ENCODE measurements at regions not wholly inside any gene's neighbourhood (a gene's known extent, or its start where the extent isn't known, plus 50 kb on each side); places are given as distances from the start of the nearest gene placed in this dataset.

DNA sequence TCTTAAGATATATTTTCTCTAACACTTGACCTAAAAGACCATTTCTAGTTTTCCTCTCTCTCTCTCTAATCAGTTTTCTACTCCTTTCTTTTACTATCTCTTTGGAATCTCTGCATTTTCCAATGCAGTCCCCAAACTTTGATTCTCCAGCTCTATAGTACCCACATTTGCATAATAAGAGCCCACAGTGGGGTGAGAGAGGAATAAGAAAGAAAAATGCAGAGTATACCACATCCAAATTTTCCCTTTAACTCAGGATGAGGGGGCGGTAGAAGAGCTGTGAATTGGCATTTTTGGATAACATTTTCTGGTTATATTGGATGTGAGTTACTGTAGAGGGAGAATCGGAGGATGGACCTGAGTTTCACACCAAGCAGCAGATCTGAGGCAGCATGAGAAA lies 74.4 kb upstream of the SOD3 start:
- no CpG with 5 or more reads among the region's 2 CpGs for WGBS (ENCODE audit: extremely low coverage, insufficient read length, low lambda C conversion rate)
- no peaks in the 10 kb centered on the region; the same call in 1 of the 2 replicates for H3K27me3 Mint-ChIP-seq (ENCODE audit: low read depth)
- H3K14ac ChIP-seq (ENCODE audit: insufficient read depth, low read length), result no peak overlapping the region

More for the DNA sequence above, 74.4 kb upstream of the SOD3 start:
- H3K4me1 ChIP-seq (ENCODE audit: insufficient read depth, low read length), result peaks cover 3% of the 10 kb centered on the region
- DNase-seq, result no peak
- H4K8ac ChIP-seq (replicated peaks; ENCODE audit: insufficient read length, low read depth, low read length), result no peak overlapping the region
- Mint-ChIP-seq H3K4me1 (peaks cover 29 to 31% of the 10 kb centered on the region in 2 experiments), H3K4me3 (peak overlapping the region in 1 of 2 experiments; percentile 10; a peak in 1 of 5 replicates), H3K36me3 (ENCODE audit: insufficient read depth in 1 of 3, low read depth in 3 of 3) (peaks cover 6 to 8% (median 6%) of the 10 kb centered on the region in 3 experiments; a peak in 6 of 7 replicates), H3K27ac (peak overlapping the region; percentile 16 to 86 (median 76); a peak in 6 of 7 replicates), H3K9me3 (peaks cover 5 to 10% of the 10 kb centered on the region in 2 experiments)
- no peak overlapping the region for H3K4ac ChIP-seq (ENCODE audit: low read depth, low read length)
- no peak overlapping the region for H3K27ac ChIP-seq (ENCODE audit: insufficient read length, low read depth, low read length)
- no peak overlapping the region for H2BK15ac ChIP-seq (ENCODE audit: low read depth, low read length)
- no peaks in the 10 kb centered on the region for H4K20me1 ChIP-seq (ENCODE audit: control insufficient read depth, insufficient read depth, insufficient read length)
- peak overlapping the region; percentile 74 for H3K4me2 ChIP-seq (ENCODE audit: insufficient read depth, insufficient read length, low read length)
- H3K23me2 ChIP-seq (ENCODE audit: insufficient read length, low read depth, low read length, poor library complexity, severe bottlenecking), result no peaks in the 10 kb centered on the region
- H2BK20ac ChIP-seq (ENCODE audit: low read depth, low read length, poor library complexity, severe bottlenecking), result no peak overlapping the region
- TF ChIP-seq CTCF (conservative IDR thresholded peaks at IDR 0.05), result no peak
- no peak overlapping the region for H4K5ac ChIP-seq (ENCODE audit: insufficient read length, low read depth, low read length)
- H4K91ac ChIP-seq (ENCODE audit: insufficient read length, low read depth, low read length), result no peak overlapping the region
- H3K79me2 ChIP-seq (ENCODE audit: insufficient read depth, low read length), result no peaks in the 10 kb centered on the region
- H2BK120ac ChIP-seq (ENCODE audit: low read depth, low read length, poor library complexity, severe bottlenecking), result no peak overlapping the region
- H3K9ac ChIP-seq (ENCODE audit: extremely low read depth, insufficient read length, low read length), result no peak overlapping the region
- H3K18ac ChIP-seq (ENCODE audit: insufficient read length, low read depth, low read length), result no peak overlapping the region
- no peak overlapping the region for H3K23ac ChIP-seq (ENCODE audit: insufficient read length, low read depth, low read length)
- H2AFZ ChIP-seq (ENCODE audit: low read length), result no peak overlapping the region
- no peaks in the 10 kb centered on the region for H3K27me3 ChIP-seq (ENCODE audit: insufficient read depth, low read length)
- H2BK5ac ChIP-seq (ENCODE audit: insufficient read length, low read length), result no peak overlapping the region
- no peak overlapping the region for H3K56ac ChIP-seq (ENCODE audit: insufficient read length, low read depth, low read length)
- no peaks in the 10 kb centered on the region for H3K9me3 ChIP-seq (ENCODE audit: control insufficient read depth, low read depth, low read length)
- H2BK12ac ChIP-seq (ENCODE audit: insufficient read length, low read depth, low read length), result no peak overlapping the region
- no peaks in the 10 kb centered on the region for H3K79me1 ChIP-seq (ENCODE audit: insufficient read depth, low read depth, low read length, poor library complexity, severe bottlenecking)
- H3T11ph ChIP-seq (ENCODE audit: low read length), result no peak overlapping the region
- no peak overlapping the region for H2AK5ac ChIP-seq (ENCODE audit: insufficient read length, low read length)

Data from H9 (cell line).